Ectodermal cell (in vitro differentiated cells): ENCODE measurements at regions not wholly inside any gene's neighbourhood (a gene's known extent, or its start where the extent isn't known, plus 50 kb on each side); places are given as distances from the start of the nearest gene placed in this dataset.

Experiments used
- H3K27ac ChIP-seq: 2 replicates; pipeline ENCODE4 v1.7.0; 2013; ENCODE audit warnings: mild to moderate bottlenecking, low read depth, low read length; ENCODE audit not compliant: insufficient read depth, poor library complexity, severe bottlenecking
- H3K27me3 ChIP-seq: 2 replicates; pipeline ENCODE4 v1.7.0; 2013; ENCODE audit warnings: mild to moderate bottlenecking, low read length; ENCODE audit not compliant: insufficient read depth, control insufficient read depth, poor library complexity, severe bottlenecking
- H3K36me3 ChIP-seq: one replicate; pipeline ENCODE4 v1.7.0; 2013; ENCODE audit warnings: low read length; ENCODE audit not compliant: control insufficient read depth, insufficient read depth
- H3K4me1 ChIP-seq: one replicate; pipeline ENCODE4 v1.7.0; 2013; ENCODE audit warnings: low read length; ENCODE audit not compliant: control insufficient read depth, insufficient read depth
- H3K4me3 ChIP-seq: 2 replicates; pipeline ENCODE4 v1.7.0; 2013; ENCODE audit warnings: low read depth, low read length, control low read depth; ENCODE audit not compliant: insufficient read depth
- H3K9me3 ChIP-seq: 2 replicates; pipeline ENCODE4 v1.7.0; 2013; ENCODE audit warnings: mild to moderate bottlenecking, low read length, moderate library complexity; ENCODE audit not compliant: control insufficient read depth
- WGBS, 2 experiments: methylation state at CpG; one replicate each; pipeline ENCODE4 v1.1.7; 2013; ENCODE audit warnings: missing lambda C conversion rate in 2 of 2; 5-methylcytosine and 5-hydroxymethylcytosine counted together

DNA sequence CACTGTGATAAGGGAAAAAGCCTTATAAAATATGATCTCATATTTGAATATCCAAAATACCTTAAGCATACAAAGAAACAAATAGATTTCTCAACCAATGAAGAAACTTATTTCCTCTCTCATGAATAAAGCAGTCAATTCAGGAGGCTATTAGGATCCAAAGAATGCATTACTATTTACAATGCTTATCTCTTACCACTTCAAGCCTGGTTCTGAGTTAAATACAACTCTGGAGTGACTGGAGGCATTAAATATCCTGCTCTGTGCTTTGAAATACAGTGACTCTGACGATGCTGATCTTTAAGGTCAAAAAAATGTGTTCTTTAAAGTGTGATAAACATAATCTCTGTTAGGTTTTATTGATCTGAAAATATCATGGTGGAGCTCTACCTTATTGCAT, 493.2 kb downstream of the ZWINT start:
- Histone ChIP-seq H3K4me3 (no peak overlapping the region), H3K4me1 (no peaks in the 10 kb centered on the region), H3K27me3 (no peaks in the 10 kb centered on the region), H3K27ac (no peak overlapping the region), H3K9me3 (no peaks in the 10 kb centered on the region), H3K36me3 (no peaks in the 10 kb centered on the region)
- WGBS, 2 experiments = 77 to 91% methylated on average over 1 of the region's 1 CpG

DNA sequence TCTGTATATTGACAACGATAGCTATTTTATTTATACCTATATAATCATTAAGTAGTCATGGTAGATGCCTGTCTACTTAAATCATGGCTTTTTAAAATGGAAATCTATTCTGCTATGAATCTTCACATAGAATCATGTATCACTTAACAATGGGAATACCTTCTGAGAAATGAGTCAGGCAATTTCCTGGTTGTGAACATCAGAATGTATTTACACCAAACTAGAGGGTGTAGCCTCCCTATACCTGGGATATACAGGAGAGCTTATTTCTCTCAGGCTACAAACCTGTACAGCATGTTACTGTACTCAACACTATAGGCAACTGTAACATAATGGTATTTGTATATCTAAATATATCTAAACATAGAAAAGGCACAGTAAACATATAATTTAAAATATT, 502.3 kb downstream of the ZWINT start:
- H3K4me3 ChIP-seq = no peak overlapping the region
- H3K27me3 ChIP-seq = no peaks in the 10 kb centered on the region
- H3K4me1 ChIP-seq = no peaks in the 10 kb centered on the region
- no CpG with 5 or more reads among the region's 1 CpG for WGBS, 2 experiments
- H3K27ac ChIP-seq = no peak overlapping the region
- H3K36me3 ChIP-seq = no peaks in the 10 kb centered on the region
- no peaks in the 10 kb centered on the region for H3K9me3 ChIP-seq

DNA sequence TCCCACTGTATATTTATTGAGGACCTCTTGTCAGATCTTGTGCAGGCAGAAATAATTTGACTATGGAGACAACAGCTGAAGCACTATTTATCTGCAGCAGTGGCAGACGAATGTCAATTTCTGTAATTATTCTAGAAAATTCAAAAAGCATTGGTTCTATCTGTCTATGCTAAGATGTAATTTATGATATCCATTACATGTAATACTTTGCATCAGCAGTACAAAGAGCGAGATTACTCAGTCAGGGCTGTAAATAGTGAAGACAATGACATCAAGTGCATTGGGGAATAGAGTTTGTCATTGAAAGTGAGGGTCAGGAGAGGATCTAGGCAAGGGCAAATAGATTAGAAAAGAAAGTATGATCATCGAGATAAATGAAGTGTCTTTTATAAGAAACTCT, 508.2 kb downstream of the ZWINT start:
- H3K4me1 ChIP-seq = no peaks in the 10 kb centered on the region
- H3K36me3 ChIP-seq = no peaks in the 10 kb centered on the region
- H3K9me3 ChIP-seq = no peaks in the 10 kb centered on the region
- WGBS, 2 experiments = 87 to 92% methylated on average over 2 of the region's 3 CpGs
- no peak overlapping the region for H3K4me3 ChIP-seq
- no peaks in the 10 kb centered on the region for H3K27me3 ChIP-seq
- no peak overlapping the region for H3K27ac ChIP-seq

DNA sequence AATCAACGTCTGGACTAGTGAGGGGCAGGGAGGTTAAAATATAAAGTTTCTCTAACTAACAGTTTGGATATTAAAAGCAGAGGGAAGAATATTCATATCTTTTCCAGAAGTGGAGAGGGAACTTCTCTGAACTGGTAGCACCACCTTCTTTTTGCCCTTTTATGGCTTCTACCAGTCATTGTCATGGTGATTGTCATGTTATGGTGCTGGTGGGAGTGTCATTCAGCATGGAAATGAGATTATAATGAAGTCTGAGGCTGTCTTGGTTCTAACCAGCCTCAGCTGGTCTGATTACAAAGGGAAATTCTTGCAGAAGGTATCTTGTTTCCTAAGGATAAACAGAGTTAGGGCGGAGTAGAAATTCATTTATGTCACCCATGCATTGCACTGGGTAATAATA, 523.8 kb downstream of the ZWINT start:
- WGBS, 2 experiments = 97 to 100% methylated on average over 1 to 2 of the region's 2 CpGs
- no peaks in the 10 kb centered on the region for H3K27me3 ChIP-seq
- H3K36me3 ChIP-seq = no peaks in the 10 kb centered on the region
- H3K27ac ChIP-seq = no peak overlapping the region
- no peaks in the 10 kb centered on the region for H3K9me3 ChIP-seq
- no peaks in the 10 kb centered on the region for H3K4me1 ChIP-seq
- H3K4me3 ChIP-seq = no peak overlapping the region

DNA sequence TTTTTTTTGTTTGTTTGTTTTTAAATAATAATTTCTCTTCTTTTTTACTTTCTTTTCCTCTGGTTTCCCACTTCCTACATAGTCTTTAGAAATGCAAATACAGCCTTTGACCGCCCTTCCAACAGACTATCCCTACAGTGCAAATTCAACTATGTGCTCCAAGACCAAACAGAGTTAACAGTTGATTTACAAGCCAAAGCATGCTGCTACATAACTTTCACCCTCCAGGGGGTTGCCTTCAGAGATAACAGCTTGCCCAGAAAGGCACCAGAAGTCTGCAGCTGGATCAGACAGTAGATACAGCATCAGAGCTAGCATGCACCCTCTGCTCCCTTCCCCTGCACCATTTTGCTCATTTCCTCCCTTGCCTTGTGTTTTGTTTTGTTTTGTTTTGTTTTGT, 539.0 kb downstream of the ZWINT start:
- no peak overlapping the region for H3K27ac ChIP-seq
- no peak overlapping the region for H3K4me3 ChIP-seq
- no peaks in the 10 kb centered on the region for H3K4me1 ChIP-seq
- no peaks in the 10 kb centered on the region for H3K9me3 ChIP-seq
- H3K27me3 ChIP-seq = no peaks in the 10 kb centered on the region
- no peaks in the 10 kb centered on the region for H3K36me3 ChIP-seq
- 35 to 44% methylated on average over 1 of the region's 1 CpG for WGBS, 2 experiments

DNA sequence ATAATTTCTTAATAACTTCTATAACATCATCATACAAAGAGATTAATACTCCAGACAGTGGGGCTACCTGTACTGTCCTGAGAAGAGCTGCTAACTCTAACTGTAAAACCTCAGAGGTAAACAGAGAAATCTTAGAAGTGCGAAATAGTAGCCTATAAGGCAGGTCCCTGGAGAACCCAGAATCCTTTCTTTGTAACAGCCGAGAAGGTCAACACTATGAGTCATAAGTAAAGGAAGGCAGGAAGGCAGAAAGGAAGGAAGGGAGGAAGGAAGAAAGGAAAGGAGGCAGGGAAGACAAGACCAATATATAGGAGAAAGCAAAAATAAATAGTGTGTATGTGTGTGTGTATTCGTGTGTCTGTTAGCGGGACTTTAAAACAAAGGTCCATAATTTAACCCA, 540.6 kb downstream of the ZWINT start:
- H3K4me3 ChIP-seq = no peak overlapping the region
- no peaks in the 10 kb centered on the region for H3K27me3 ChIP-seq
- H3K9me3 ChIP-seq = no peaks in the 10 kb centered on the region
- no peaks in the 10 kb centered on the region for H3K4me1 ChIP-seq
- no peaks in the 10 kb centered on the region for H3K36me3 ChIP-seq
- 80 to 92% methylated on average over 2 of the region's 4 CpGs for WGBS, 2 experiments
- no peak overlapping the region for H3K27ac ChIP-seq

DNA sequence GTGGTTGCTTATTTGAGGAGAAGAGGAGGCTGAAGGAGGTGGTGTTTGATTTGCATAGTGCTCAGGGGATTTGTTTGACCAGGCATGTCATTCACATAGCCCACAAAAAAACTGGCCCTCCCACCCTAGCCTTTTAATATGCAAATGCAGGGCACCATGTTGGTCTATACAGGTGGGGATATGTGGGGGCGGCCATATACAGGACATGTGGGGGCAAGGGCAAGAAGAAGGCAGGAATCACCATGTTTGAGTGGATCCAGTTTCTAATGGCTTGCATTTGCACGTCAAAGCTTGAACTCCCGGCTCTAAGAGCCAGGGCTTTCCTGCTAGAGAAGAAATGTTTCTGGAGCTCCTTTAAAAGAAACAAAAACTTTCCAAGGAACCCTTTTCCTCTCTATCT, 541.0 kb downstream of the ZWINT start:
- 62 to 64% methylated on average over 3 of the region's 3 CpGs for WGBS, 2 experiments
- no peaks in the 10 kb centered on the region for H3K27me3 ChIP-seq
- H3K4me3 ChIP-seq = no peak overlapping the region
- H3K36me3 ChIP-seq = no peaks in the 10 kb centered on the region
- H3K4me1 ChIP-seq = no peaks in the 10 kb centered on the region
- H3K27ac ChIP-seq = no peak overlapping the region
- no peaks in the 10 kb centered on the region for H3K9me3 ChIP-seq

DNA sequence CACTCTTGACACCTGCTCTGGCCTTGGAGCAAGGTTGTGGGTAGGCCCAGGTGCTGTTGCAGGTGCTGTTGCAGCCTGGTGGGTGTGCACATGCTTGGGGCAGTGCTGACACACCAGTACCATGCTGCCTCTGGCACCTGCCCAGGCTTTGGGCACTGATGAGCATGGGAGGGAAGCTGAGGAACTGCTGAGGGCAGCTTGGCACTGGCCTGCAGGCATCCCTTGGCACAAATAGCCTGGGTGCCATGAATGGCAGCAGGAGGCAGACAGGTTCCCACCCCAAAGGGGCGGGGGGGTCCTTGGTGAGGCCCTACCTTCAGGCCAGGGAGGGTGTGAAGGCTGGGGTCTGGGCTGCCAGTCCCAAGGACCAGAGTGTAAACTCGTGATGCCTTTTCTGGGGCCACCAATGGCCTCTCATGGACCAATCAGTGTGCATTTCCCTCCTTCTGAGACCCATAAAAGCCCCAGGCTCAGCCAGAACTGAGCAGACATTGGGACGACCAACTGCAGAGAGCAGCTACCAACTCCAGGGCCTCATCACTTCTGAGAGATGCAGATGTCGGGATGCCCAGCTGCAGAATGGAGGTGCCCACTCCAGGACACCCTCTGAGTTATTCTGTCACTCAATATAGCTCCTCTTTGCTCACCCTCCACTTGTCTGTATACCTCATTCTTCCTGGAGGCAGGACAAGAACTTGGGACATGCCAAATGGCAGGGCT, 547.4 kb downstream of the ZWINT start:
- Histone ChIP-seq H3K9me3 (no peaks in the 10 kb centered on the region), H3K36me3 (no peaks in the 10 kb centered on the region), H3K27me3 (no peaks in the 10 kb centered on the region), H3K27ac (no peak overlapping the region), H3K4me1 (no peaks in the 10 kb centered on the region), H3K4me3 (no peak overlapping the region)
- 68 to 69% methylated on average over 4 of the region's 4 CpGs for WGBS, 2 experiments

DNA sequence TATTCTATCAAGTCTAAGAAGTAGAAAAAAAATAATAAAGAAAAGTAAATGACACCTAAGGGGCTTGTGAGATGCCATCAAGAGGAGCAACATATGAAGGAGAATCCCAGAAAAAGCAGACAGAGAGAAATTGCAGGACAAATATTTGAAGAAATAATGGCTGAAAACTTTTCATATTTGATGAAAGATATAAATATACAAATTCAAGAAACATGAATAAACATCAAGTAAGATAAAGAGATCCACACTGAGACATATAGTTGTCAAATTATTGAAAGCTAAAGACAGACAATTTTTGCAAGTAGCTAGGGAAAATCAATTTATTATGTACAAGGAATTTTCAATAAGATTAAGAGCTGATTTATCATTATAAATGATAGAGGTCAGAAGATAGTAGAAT, 558.0 kb downstream of the ZWINT start:
- Histone ChIP-seq H3K4me3 (no peak overlapping the region), H3K36me3 (no peaks in the 10 kb centered on the region), H3K27me3 (no peaks in the 10 kb centered on the region), H3K4me1 (no peaks in the 10 kb centered on the region), H3K27ac (no peak overlapping the region), H3K9me3 (no peaks in the 10 kb centered on the region)

DNA sequence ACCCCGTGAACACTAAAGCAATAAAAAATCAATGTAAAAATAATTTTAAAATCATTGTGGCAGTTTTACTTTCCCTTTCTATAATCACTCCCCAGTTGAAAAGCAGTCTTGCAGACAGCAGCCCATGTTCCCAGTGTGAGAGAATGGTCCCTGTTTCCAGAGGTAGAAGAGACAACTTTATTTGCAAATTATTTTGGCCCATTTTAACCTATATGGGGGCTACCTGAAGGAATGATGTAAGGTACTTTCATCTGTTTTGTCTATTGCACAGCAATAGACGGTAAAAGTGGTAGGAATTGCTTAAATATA, 559.8 kb downstream of the ZWINT start:
- H3K27me3 ChIP-seq = no peaks in the 10 kb centered on the region
- H3K27ac ChIP-seq = no peak overlapping the region
- WGBS, 2 experiments = 90 to 92% methylated on average over 1 to 2 of the region's 2 CpGs
- H3K4me1 ChIP-seq = no peaks in the 10 kb centered on the region
- H3K9me3 ChIP-seq = no peaks in the 10 kb centered on the region
- H3K4me3 ChIP-seq = no peak overlapping the region
- no peaks in the 10 kb centered on the region for H3K36me3 ChIP-seq
